Fibroblast of skin of abdomen (primary cell): ENCODE measurements at regions not wholly inside any gene's neighbourhood (a gene's known extent, or its start where the extent isn't known, plus 50 kb on each side); places are given as distances from the start of the nearest gene placed in this dataset.
"Not testable (repeated sequence)": the region's sequence is repeated elsewhere in the genome, so short reads cannot be mapped to it uniquely, and the experiment has no call there.

Experiments used
- DNase-seq: peaks from one replicate; pipeline ENCODE4 v3.0.0-alpha.2; 2013

GRCh38 chr14:43803076-43803689 is 703.9 kb downstream of the FSCB start:
- no peak for DNase-seq

- no peak for DNase-seq
These were observed 711.4 kb downstream of the FSCB start for GRCh38 chr14:43795600-43796228.

- no peak for DNase-seq
These were observed 713.5 kb downstream of the FSCB start for GRCh38 chr14:43793579-43793978.

- no peak for DNase-seq
These were observed 714.1 kb downstream of the FSCB start for GRCh38 chr14:43792980-43793379.

- no peak for DNase-seq
These were observed 716.4 kb downstream of the FSCB start for GRCh38 chr14:43790681-43791080.

GRCh38 chr14:43789458-43789857 is 717.6 kb downstream of the FSCB start:
- no peak for DNase-seq

GRCh38 chr14:43786066-43786762 is 720.9 kb downstream of the FSCB start:
- no peak for DNase-seq

GRCh38 chr14:43784432-43784831 is 722.7 kb downstream of the FSCB start:
- DNase-seq: not testable (repeated sequence)

GRCh38 chr14:43778937-43779639 is 728.0 kb downstream of the FSCB start:
- DNase-seq: no peak

GRCh38 chr14:43778570-43778936 is 728.5 kb downstream of the FSCB start:
- no peak for DNase-seq

- peak; percentile 0 for DNase-seq
These were observed 741.6 kb downstream of the FSCB start for GRCh38 chr14:43765474-43765873.

- DNase-seq: no peak
These were observed 742.6 kb downstream of the FSCB start for GRCh38 chr14:43764433-43764832.

- DNase-seq: no peak
These were observed 751.4 kb downstream of the FSCB start for GRCh38 chr14:43755707-43756106.

GRCh38 chr14:43754838-43755237 is 752.2 kb downstream of the FSCB start:
- DNase-seq: no peak

- DNase-seq: no peak
These were observed 761.3 kb downstream of the FSCB start for GRCh38 chr14:43745746-43746145.

- DNase-seq: no peak
These were observed 771.2 kb downstream of the FSCB start for GRCh38 chr14:43735932-43736331.

- no peak for DNase-seq
These were observed 777.9 kb downstream of the FSCB start for GRCh38 chr14:43729143-43729542.

- peak; percentile 2 for DNase-seq
These were observed 800.2 kb downstream of the FSCB start for GRCh38 chr14:43706900-43707299.

GRCh38 chr14:43698561-43699284 is 808.4 kb downstream of the FSCB start:
- not testable (repeated sequence) for DNase-seq

GRCh38 chr14:43697003-43697402 is 810.1 kb downstream of the FSCB start:
- no peak for DNase-seq

- DNase-seq: no peak
These were observed 814.4 kb downstream of the FSCB start for GRCh38 chr14:43692706-43693105.

- peak; percentile 23 for DNase-seq
These were observed 819.2 kb downstream of the FSCB start for GRCh38 chr14:43687921-43688320.

GRCh38 chr14:43677581-43677980 is 829.5 kb downstream of the FSCB start:
- DNase-seq: no peak
